ENCODE measurements at regions not wholly inside any gene's neighbourhood (a gene's known extent, or its start where the extent isn't known, plus 50 kb on each side); places are given as distances from the start of the nearest gene placed in this dataset.

- H3K9me3 ChIP-seq, result no peaks in the 10 kb centered on the region
- no peaks in the 10 kb centered on the region for H3K27me3 ChIP-seq
- intact Hi-C loops (cut with DNase I), result no loop called here
- H3K27ac ChIP-seq, result no peak overlapping the region
- ATAC-seq (peak in 1 of 8 donors; percentile 16), DNase-seq (no peak)
- no peak overlapping the region for H3K4me3 ChIP-seq
- peaks cover 0 to 58% (median 28%) of the 10 kb centered on the region in 9 donors for H3K4me1 ChIP-seq
- 86 to 89% methylated on average over 9 of the region's 9 CpGs for WGBS, 2 donors
- TF ChIP-seq CTCF (IDR thresholded peaks at IDR 0.05), result no peak
- H3K36me3 ChIP-seq, result no peaks in the 10 kb centered on the region
These were observed 523.2 kb upstream of the JARID2 start for GRCh38 chr6:14722704-14723103.

GRCh38 chr6:14723535-14724086 lies 522.3 kb upstream of the JARID2 start:
- H3K27ac ChIP-seq, result no peak overlapping the region
- no peak overlapping the region for H3K4me3 ChIP-seq
- WGBS, 2 donors, result 96 to 97% methylated on average over 2 of the region's 2 CpGs
- TF ChIP-seq CTCF (IDR thresholded peaks at IDR 0.05), result no peak
- no peak for DNase-seq
- no peaks in the 10 kb centered on the region for H3K36me3 ChIP-seq
- H3K27me3 ChIP-seq, result no peaks in the 10 kb centered on the region
- intact Hi-C loops (cut with DNase I), result no loop called here
- no peaks in the 10 kb centered on the region for H3K9me3 ChIP-seq
- ATAC-seq, result no peak
- peaks cover 0 to 64% (median 26%) of the 10 kb centered on the region in 9 donors for H3K4me1 ChIP-seq

- Histone ChIP-seq H3K4me3 (no peak overlapping the region), H3K27me3 (no peaks in the 10 kb centered on the region), H3K9me3 (no peaks in the 10 kb centered on the region), H3K4me1 (peaks cover 0 to 64% (median 17%) of the 10 kb centered on the region in 9 donors), H3K36me3 (no peaks in the 10 kb centered on the region), H3K27ac (no peak overlapping the region)
- DNase-seq, result no peak
- ATAC-seq, result no peak
- intact Hi-C loops (cut with DNase I), result no loop called here
- 84 to 91% methylated on average over 1 of the region's 1 CpG for WGBS, 2 donors
- TF ChIP-seq CTCF (IDR thresholded peaks at IDR 0.05), result no peak
These were observed 521.3 kb upstream of the JARID2 start for GRCh38 chr6:14724549-14724948.

DNA sequence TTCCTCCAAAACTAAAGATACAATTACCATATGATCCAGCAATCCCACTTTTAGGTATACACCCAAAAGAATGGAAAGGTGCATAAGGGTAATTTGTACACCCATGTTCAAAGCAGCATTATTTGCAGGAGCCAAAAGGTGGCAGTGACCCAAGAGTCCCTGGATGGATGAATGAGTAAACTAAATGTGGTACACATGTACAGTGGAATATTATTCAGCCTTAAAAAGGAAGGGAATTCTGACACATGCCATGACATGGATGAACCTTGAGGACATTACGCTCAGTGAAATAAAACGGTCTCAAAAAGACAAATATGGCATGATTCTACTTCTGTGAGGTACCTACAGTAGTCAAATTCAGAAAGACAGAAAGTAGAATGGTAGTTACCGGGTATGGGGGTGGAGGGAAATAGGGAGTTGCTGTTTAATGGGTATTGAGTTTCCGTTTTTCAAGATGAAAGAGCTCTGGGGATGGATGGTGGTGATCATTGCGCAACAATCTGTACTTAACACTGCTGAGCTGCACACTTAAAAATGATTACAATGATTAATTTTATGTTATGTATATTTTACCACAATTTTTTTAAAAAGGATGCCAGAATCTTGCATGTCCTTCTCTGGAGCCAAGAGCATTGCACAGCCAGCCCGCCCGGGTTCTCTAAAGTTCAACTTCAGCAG lies 518.9 kb upstream of the JARID2 start:
- TF ChIP-seq CTCF (IDR thresholded peaks at IDR 0.05), result no peak
- Histone ChIP-seq H3K4me1 (peaks cover 0 to 60% (median 0%) of the 10 kb centered on the region in 9 donors), H3K9me3 (no peaks in the 10 kb centered on the region), H3K27ac (peak overlapping the region in 1 of 10 donors; percentile 89), H3K27me3 (no peaks in the 10 kb centered on the region), H3K36me3 (no peaks in the 10 kb centered on the region), H3K4me3 (no peak overlapping the region)
- WGBS, 2 donors, result 95% methylated on average over 7 of the region's 7 CpGs
- intact Hi-C loops (cut with DNase I), result no loop called here
- DNase-seq (no peak), ATAC-seq (peak in 3 of 8 donors; percentile 36 to 43 (median 42))
